Umbilical cord (tissue), 1 donor: ENCODE measurements at regions not wholly inside any gene's neighbourhood (a gene's known extent, or its start where the extent isn't known, plus 50 kb on each side); places are given as distances from the start of the nearest gene placed in this dataset.

Experiments used
- DNase-seq: peaks from one replicate; pipeline ENCODE4 v3.0.0-alpha.2; 2015; ENCODE audit warnings: low spot score

DNA sequence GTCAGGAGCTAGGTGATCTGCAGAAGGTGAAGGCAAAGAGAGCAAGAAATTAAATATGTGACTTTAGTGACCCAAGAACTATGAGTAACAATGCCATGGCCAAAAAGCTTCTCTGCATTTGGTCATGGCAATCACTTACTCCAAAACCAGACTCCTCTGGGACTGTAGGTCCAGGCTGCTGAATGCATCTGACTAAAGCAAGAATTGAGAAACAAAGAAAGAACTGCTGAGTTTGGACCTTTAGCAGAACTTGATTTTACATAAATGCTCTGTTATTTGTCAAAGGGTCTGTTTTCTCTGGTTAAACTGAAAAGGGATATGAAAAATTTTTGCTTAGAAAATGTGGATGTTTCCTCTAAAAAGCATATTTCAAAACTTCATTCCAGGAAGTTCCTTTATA, 1102.2 kb downstream of the IGSF11 start:
- peak; percentile 8 for DNase-seq

DNA sequence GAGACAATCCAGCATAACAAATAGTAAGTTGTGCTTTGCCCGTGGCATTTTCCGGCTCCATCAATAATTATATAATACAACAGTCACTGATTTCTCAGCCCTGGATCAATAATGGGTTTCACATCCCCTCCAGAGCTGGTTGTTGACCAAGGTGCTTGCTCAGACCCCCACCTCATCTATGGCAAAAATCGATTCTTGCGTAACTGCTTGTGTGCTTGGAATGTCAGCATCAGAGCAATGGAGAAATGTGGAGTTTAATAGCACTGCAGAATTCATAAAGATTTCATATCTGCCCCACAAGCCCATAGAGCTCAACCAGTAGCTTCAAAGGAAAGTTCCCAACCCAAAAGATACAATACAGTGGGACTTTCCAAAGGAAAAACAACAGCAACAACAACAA, 1098.5 kb downstream of the IGSF11 start:
- no peak for DNase-seq

DNA sequence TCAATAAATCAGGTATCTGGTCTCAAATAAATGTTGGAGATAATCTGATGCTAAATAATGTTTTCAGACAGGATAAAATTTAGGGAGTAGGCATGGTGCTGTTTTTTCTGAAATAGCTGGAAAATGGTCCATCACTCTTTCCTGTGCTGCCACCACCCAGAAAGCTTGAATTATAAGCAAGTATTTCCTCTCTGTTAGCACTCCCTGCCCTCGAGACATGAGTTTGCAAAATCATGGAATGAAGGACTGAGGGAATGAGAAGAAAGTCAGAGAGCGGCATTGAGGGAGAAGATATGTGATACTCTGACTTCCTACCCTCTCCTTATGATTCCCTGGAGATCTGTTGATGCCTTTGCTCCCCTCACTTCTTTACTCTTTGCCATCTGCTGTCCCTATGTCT, 1095.7 kb downstream of the IGSF11 start:
- DNase-seq: no peak

GRCh38 chr3:117939425-117940027, 1095.1 kb downstream of the IGSF11 start:
- DNase-seq: no peak

GRCh38 chr3:117941015-117941414, 1093.6 kb downstream of the IGSF11 start:
- no peak for DNase-seq

- no peak for DNase-seq
These were observed 1092.9 kb downstream of the IGSF11 start for GRCh38 chr3:117941756-117942155.

DNA sequence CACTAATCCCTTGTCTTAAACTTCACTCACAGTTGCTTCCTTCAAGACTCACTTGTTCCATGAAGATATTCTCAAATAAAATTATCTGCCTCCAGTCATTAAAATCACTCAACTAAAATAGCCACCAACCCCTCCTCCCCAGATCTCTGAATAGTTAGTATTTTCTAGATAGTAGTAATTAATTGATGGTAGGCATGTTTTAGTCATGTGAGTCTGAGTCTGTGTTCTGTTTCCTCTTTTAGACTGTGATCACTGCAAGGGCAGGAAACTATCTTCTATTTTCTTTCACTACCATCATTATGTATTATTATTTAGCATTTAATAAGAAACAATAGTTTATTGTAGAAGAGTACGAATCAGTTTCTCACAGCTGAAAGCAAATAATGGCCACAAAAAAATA, 1080.5 kb downstream of the IGSF11 start:
- DNase-seq: no peak

DNA sequence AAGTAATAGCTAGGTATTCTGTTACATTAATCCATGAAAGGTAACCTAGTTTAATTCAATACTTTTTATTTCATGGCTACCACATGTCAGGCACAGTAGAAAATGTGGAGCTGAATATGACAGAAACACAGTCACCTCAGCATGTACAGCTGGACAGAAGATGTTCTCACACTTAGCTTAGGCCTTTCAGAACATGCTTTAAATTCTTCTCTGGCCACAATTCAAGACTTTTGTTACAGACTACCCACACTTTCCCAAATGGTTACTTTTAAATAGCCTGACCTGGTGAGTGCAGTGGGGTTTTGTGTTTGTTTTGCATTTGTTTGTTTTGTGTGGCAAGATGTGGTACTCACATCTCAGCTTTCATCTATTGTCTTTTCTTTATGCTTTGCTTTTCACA, 1079.5 kb downstream of the IGSF11 start:
- DNase-seq: no peak

DNA sequence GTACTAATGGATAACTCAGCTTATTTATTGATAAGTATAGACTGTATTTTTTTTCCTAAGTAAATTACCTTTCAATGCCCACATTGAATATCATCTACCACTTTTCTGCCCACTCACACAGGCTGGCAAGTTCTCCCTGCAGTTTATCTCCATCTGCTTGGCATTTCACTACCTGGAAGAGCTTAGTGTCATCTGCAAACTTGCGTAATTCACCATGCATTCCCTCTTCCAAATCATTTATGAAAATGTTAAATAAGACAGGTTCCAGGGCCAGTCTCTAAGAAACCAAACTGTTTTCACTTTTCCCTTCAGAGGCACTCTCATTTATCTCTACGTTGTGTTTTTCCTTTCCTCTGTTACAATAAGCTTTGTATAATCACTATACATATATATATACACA, 1076.6 kb downstream of the IGSF11 start:
- DNase-seq: no peak

GRCh38 chr3:117962750-117963149, 1071.9 kb downstream of the IGSF11 start:
- no peak for DNase-seq

- no peak for DNase-seq
These were observed 1070.8 kb downstream of the IGSF11 start for GRCh38 chr3:117963858-117964257.

DNA sequence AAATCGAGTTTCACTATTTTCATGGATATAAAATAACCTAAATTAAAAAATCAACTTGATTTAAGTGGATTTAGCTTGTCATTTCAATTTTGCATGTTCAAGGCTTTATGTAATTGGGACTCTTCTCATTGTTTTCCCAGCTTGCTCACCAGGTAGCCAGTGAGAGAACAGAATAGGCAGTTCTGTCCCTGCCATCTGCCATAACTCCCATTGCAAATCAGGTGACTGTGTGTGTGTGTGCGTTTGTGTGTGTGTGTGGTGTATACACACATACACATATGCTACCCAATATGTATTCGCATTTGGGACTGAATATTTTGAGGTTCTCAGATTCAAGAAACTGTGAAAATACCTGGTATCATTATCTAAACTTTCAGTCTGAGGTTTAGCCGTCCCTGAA, 1069.8 kb downstream of the IGSF11 start:
- DNase-seq: no peak

- DNase-seq: no peak
These were observed 1057.0 kb downstream of the IGSF11 start for GRCh38 chr3:117977504-117978228.

DNA sequence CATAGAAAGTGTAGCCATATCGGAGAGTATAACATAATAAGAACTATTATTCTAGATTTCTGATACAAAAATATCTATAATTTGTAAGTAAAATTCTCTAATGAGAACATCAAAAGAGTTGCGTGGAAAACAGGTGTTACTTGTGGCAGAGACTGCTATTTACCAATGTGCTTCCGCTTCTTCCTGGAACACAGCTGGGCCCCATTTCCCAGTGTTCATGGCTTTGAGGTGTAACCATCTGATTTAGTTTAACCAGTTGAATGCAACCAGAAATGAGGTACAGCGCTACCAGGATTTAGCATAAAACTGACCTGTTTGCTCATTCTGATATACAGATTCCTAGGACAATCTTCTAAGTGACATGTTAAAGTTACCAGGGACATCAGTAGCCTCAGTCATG, 1055.2 kb downstream of the IGSF11 start:
- DNase-seq: no peak

GRCh38 chr3:117987256-117987655, 1047.4 kb downstream of the IGSF11 start:
- DNase-seq: no peak

GRCh38 chr3:117989982-117990381, 1044.7 kb downstream of the IGSF11 start:
- no peak for DNase-seq

- DNase-seq: no peak
These were observed 1044.0 kb downstream of the IGSF11 start for GRCh38 chr3:117990627-117991026.

DNA sequence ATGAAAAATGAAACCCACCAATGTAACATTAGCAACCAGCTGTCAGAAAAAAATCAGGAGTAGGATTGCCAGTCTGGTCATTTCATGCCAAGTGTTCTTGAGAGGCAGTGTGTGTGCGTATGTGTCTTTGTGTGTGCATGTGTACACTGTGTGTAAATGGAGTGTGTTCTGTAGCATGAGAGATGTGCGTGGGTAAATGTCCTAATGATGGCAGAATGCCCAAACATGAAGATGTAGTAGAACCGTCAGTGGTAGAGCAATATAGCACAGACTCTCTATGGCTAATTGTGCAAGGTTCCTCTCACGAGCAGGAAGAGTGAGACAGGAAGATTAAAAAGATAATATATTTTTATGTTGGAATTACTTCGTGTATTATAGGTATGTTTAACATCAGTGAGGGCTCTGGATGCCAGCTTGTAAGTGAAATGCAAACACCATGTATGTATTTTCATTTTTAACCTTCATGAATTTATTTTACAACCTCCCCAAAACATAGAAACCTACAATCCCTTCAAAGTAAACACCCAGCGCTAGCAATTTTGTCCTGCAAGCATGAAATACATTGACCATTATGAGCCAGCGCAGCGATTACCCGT, 1038.7 kb downstream of the IGSF11 start:
- DNase-seq: peak; percentile 8

DNA sequence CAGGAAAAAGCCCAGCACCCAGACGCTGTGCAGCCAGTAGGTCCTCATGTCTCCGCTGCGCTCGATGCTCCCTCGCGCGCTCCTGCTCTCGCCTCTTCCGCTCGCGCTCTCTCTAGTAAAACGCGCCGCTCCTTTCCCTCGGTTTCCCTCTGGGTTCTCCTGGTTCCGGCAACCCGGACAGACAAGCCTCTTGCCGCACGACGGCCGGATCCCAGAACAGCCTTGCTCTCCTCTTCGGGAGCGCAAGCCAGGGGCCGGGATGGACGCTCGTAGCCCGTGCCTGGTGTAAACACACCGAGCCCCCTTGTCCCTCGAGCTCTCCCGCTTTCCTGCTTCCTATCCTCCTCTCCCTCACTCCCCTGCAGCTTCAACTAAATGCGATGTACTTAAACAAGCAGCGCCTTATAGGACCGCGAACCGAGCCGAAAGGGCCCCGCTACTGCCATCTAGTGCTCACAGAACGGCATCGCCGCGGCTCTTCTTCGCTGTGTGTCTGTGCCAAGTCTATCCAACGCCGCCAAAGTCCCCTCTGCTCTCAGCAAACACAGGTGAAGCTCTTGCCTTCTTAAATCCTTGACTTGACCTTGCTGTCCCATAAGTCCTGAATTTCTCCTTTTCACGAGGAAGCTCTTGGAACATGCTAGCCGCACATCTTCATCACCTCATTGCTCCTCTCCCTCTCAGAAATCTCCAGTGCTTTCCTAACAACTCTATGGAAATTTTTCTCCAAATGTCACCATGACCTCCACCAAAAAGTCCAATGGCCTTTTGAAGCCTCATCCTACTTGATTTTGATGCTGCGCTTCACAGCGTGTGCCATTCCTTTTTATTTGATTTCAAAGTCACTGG, 1037.2 kb downstream of the IGSF11 start:
- peak; percentile 90 for DNase-seq

- no peak for DNase-seq
These were observed 1036.6 kb downstream of the IGSF11 start for GRCh38 chr3:117998071-117998470.

DNA sequence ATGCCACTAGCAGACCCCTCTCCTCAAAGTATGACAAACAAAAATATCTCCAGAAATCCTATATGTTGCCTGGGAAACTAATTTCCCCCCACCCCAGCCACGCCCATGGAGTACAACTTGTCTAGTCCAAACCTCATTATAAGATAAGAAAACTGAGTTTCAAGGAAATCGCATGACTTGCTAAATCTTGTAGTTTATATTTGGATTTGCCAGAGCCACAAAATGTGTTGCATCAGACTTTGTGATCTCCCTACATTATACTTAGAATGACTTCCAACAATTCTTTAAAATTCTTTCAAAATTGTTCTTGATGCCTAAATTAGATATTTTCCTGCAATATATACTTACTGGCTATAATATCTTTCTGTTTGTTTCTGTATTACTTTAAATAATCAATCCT, 1034.4 kb downstream of the IGSF11 start:
- peak; percentile 16 for DNase-seq

DNA sequence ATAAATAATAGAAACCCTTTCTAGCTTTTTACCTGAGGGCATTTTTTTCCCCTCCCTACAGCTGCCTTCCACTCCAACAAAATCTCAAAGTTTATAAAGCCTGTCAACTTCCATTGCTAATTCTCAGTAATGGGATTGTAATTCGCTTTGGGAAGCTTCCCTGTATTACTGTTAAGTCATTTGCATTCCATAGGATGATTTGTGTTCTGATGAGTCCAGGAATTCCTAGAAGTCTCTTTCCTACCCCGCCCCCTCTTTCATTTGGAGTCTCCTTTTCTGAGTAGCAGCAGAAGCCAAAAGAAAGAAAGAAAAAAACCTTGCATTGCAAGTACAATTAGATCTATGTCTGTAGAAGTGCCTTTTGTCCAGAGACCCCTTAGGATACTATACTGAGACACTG, 1033.3 kb downstream of the IGSF11 start:
- DNase-seq: peak; percentile 11
